HG03039 (cell line): ENCODE measurements at regions not wholly inside any gene's neighbourhood (a gene's known extent, or its start where the extent isn't known, plus 50 kb on each side); places are given as distances from the start of the nearest gene placed in this dataset.

Source experiments
- ATAC-seq: cut with Tn5 transposase; IDR thresholded peaks from one replicate; pipeline ENCODE4 v1.9.1; 2021; ENCODE audit warnings: mild to moderate bottlenecking, moderate library complexity; ENCODE audit not compliant: unreplicated experiment

GRCh38 chr6:90820436-90820835 lies 233.6 kb upstream of the MAP3K7 start:
- no peak for ATAC-seq

- no peak for ATAC-seq
These were observed 232.6 kb upstream of the MAP3K7 start for GRCh38 chr6:90819483-90819882.

GRCh38 chr6:90818163-90818562 lies 231.3 kb upstream of the MAP3K7 start:
- ATAC-seq = no peak

- no peak for ATAC-seq
These were observed 229.9 kb upstream of the MAP3K7 start for GRCh38 chr6:90816764-90817163.

GRCh38 chr6:90811596-90812226 lies 224.8 kb upstream of the MAP3K7 start:
- ATAC-seq = no peak

GRCh38 chr6:90809035-90809434 lies 222.2 kb upstream of the MAP3K7 start:
- no peak for ATAC-seq

GRCh38 chr6:90807791-90808701 lies 221.2 kb upstream of the MAP3K7 start:
- no peak for ATAC-seq

GRCh38 chr6:90805619-90806155 lies 218.8 kb upstream of the MAP3K7 start:
- ATAC-seq = no peak

- no peak for ATAC-seq
These were observed 217.1 kb upstream of the MAP3K7 start for GRCh38 chr6:90803956-90804355.

GRCh38 chr6:90795078-90795477 lies 208.2 kb upstream of the MAP3K7 start:
- no peak for ATAC-seq

GRCh38 chr6:90793771-90794170 lies 206.9 kb upstream of the MAP3K7 start:
- no peak for ATAC-seq

- no peak for ATAC-seq
These were observed 203.8 kb upstream of the MAP3K7 start for GRCh38 chr6:90790696-90791095.

GRCh38 chr6:90790058-90790457 lies 203.2 kb upstream of the MAP3K7 start:
- ATAC-seq = no peak

- ATAC-seq = no peak
These were observed 201.9 kb upstream of the MAP3K7 start for GRCh38 chr6:90788781-90789180.

- no peak for ATAC-seq
These were observed 200.6 kb upstream of the MAP3K7 start for GRCh38 chr6:90787446-90787845.

- ATAC-seq = no peak
These were observed 193.9 kb upstream of the MAP3K7 start for GRCh38 chr6:90780778-90781177.

- ATAC-seq = no peak
These were observed 193.3 kb upstream of the MAP3K7 start for GRCh38 chr6:90780141-90780540.

- no peak for ATAC-seq
These were observed 191.7 kb upstream of the MAP3K7 start for GRCh38 chr6:90778417-90779203.

- no peak for ATAC-seq
These were observed 183.9 kb upstream of the MAP3K7 start for GRCh38 chr6:90770778-90771177.

GRCh38 chr6:90765895-90766294 lies 179.0 kb upstream of the MAP3K7 start:
- ATAC-seq = no peak

GRCh38 chr6:90765491-90765890 lies 178.6 kb upstream of the MAP3K7 start:
- no peak for ATAC-seq
